ENCODE measurements at regions not wholly inside any gene's neighbourhood (a gene's known extent, or its start where the extent isn't known, plus 50 kb on each side); places are given as distances from the start of the nearest gene placed in this dataset.
"Not testable (repeated sequence)": the region's sequence is repeated elsewhere in the genome, so short reads cannot be mapped to it uniquely, and the experiment has no call there.

DNA sequence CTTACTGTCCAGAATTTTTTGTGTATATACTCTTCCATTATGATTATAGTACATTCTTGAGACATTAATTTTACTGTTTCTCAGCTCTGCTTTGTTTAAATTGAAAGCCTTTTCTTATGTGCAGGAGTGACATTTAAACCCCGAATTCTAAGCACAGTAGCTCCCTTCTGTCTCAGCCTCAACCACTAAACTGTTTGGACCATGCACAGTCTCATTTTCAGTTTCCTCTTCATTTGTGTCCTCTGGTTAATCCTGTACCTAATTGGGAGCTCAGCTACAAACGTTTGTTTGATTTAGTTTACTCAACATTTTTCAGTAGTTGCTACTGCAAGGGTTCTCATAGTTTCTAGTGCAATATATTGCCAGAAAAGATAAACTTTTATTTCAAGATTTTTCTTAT is 206.3 kb downstream of the SLITRK5 start:
- DNase-seq (ENCODE audit: low spot score): no peak

GRCh38 chr13:87878706-87879105 is 207.5 kb downstream of the SLITRK5 start:
- no peak for DNase-seq (ENCODE audit: low spot score)

GRCh38 chr13:87884884-87885283 is 213.7 kb downstream of the SLITRK5 start:
- peak; percentile 20 for DNase-seq (ENCODE audit: low spot score)

GRCh38 chr13:87887459-87888123 is 216.4 kb downstream of the SLITRK5 start:
- DNase-seq (ENCODE audit: low spot score): no peak

GRCh38 chr13:87889254-87889653 is 218.1 kb downstream of the SLITRK5 start:
- DNase-seq (ENCODE audit: low spot score): no peak

GRCh38 chr13:87893186-87893585 is 222.0 kb downstream of the SLITRK5 start:
- no peak for DNase-seq (ENCODE audit: low spot score)

GRCh38 chr13:87894059-87894458 is 222.9 kb downstream of the SLITRK5 start:
- DNase-seq (ENCODE audit: low spot score): no peak

DNA sequence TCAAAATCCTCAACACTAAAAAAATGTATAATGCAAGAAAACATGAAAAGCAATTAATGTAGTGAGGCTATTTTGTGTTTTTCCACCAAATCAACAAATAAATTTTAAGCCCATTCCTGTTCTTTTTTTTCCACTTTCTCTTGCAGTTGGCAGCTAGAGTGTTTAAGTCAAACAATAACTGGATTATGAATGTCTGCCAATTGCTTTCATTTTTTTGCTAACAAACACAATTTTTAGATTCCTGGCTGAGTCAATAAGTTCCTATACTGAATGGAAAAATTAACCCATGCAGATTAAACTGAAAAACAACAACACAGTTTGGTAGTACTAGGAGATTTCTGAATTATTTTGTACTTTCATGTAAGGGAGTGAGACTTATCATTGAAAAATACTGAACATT is 232.4 kb downstream of the SLITRK5 start:
- DNase-seq (ENCODE audit: low spot score): no peak

- no peak for DNase-seq (ENCODE audit: low spot score)
Measured at GRCh38 chr13:87906411-87906810, 235.2 kb downstream of the SLITRK5 start.

GRCh38 chr13:87907202-87907601 is 236.0 kb downstream of the SLITRK5 start:
- DNase-seq (ENCODE audit: low spot score): no peak

DNA sequence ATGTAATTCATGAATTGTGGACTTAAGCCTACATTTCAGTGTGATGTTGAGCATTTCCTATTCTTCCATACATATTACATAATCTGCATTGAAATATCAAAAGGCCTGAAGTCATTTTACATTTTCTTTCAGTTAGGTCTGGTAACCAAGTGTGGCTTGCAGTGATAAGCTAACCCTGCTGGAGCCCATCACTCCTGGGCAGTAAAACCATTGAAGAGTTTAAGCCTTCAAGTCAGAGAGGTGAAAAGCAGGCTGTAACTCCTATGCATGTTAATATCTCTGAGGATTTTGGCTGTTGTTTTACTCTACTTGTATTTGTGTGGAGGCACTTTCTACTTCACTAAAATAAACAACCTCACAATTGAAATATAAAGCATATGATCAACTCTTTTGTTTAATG is 248.8 kb downstream of the SLITRK5 start:
- DNase-seq (ENCODE audit: low spot score): no peak

DNA sequence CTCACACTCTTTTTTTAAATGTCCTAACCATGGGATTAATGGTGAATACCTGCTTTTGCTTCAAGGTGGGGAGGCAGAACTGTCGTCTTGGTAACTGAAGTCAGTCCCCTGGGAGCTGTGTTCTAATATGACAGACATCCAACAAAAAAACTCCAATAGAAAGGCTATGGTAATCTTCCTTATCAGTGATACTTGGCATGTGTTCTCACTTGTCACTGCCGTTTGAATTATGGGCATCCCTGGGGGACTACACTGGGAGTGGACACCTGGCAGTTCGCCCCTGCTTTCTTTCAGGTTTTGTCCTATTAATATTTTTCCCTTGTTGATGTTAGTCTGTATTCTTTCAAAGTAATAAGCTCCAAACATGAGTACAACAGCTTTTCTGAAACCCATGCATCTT is 252.6 kb downstream of the SLITRK5 start:
- no peak for DNase-seq (ENCODE audit: low spot score)

DNA sequence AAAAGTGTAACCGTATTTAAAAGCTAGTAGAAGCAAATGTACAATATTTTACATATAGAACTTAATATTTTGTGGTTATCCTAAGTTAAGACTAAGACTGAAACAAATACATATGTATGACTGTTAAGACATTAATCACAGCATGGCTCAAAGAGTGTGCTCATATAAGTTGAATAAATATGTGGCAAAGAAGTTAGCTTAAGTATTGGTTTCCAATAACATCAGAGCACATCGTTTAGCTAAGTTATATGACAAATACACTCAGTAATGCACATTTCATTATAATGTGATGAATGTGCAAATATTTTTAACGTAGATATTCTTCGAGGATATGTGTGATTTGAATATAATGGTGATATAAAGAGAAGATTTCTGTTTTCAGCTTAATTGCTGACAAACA is 253.8 kb downstream of the SLITRK5 start:
- no peak for DNase-seq (ENCODE audit: low spot score)

- DNase-seq (ENCODE audit: low spot score): no peak
Measured at GRCh38 chr13:87940776-87941175, 269.6 kb downstream of the SLITRK5 start.

DNA sequence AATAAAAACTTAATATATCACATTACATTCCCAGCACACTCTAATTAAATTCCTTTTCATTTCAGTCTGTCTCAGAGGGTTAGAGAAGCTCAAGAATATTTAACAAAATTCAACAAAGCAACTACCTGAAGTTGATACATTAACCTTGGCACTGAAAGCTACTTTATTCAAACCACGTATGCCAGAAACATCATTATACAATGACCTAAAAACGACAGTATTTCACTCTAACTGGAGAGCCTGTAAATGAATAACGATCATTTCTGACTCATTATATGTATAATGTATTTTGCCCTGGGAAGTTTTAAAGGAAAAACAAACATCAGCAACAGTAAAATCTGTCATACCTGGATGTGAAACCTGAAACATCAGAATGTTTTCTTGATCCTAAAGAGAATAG is 270.1 kb downstream of the SLITRK5 start:
- DNase-seq (ENCODE audit: low spot score): no peak

- no peak for DNase-seq (ENCODE audit: low spot score)
Measured at GRCh38 chr13:87942205-87942604, 271.0 kb downstream of the SLITRK5 start.

GRCh38 chr13:87944038-87944437 is 272.9 kb downstream of the SLITRK5 start:
- DNase-seq (ENCODE audit: low spot score): no peak

DNA sequence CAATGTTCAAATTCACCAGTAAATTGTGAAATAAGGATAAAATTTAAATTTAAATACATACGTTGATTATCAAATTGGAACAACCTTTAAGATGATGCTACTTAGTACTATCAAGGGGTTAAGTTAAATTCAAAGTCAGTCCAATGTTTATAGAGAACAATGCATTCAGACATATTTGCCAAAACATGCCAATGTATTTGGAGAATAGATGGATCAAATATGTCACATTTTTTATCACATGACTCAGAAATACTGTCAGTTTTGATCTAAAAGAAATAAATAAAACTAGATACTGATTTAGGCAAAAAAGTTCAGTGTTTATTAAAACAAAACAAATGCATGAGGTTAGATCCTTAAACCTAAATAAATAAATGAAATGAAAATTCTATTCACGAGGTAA is 281.2 kb downstream of the SLITRK5 start:
- no peak for DNase-seq (ENCODE audit: low spot score)

- DNase-seq (ENCODE audit: low spot score): no peak
Measured at GRCh38 chr13:87953381-87953780, 282.2 kb downstream of the SLITRK5 start.

DNA sequence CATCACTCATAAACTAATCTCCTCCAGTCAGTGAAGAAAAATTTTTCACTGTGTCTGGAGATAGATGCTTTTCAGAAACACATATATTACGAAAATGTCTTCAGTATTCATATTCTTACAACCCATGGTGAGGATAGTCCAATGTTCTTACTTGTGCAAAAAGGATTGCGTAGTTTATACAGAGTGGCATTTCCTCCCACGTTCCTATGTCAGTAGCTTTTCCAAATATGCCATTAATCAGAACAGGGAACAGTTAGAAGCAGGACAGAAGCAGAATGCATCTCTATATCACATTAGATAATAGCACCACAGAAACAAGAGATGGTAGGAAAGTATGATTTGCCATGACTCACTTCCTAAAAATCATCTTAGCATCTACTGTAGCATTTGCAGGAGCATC is 282.9 kb downstream of the SLITRK5 start:
- DNase-seq (ENCODE audit: low spot score): peak; percentile 7

GRCh38 chr13:87961546-87961945 is 290.4 kb downstream of the SLITRK5 start:
- DNase-seq (ENCODE audit: low spot score): no peak

GRCh38 chr13:87972568-87972967 is 301.4 kb downstream of the SLITRK5 start:
- no peak for DNase-seq (ENCODE audit: low spot score)

DNA sequence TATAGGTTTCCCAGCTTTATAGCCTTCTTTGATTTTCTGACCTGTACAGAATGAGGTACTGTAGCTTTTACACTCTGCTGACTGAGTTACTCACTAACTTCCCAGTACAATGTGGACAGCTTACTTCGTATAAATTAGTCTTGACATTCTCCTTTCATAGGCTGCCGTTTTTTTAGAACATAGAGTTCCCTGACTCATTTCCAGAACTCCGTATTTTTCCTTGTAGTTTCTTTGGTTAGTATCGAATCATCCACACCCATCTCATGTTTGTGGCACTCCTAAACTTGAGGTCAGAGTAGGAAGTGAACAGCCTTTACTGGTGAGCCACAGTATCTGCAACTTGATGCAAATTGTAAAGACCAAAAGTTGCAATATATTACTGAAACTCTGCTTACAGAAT is 303.9 kb downstream of the SLITRK5 start:
- no peak for DNase-seq (ENCODE audit: low spot score)

DNA sequence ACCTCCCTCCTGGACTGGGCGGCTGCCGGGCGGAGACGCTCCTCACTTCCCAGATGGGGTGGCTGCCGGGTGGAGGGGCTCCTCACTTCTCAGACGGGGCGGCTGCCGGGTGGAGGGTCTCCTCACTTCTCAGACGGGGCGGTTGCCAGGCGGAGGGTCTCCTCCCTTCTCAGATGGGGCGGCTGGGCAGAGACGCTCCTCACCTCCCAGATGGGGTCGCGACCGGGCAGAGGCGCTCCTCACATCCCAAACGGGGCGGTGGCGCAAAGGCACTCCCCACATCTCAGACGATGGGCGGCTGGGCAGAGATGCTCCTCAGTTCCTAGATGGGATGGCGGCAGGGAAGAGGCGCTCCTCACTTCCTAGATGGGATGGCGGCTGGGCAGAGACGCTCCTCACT is 305.5 kb downstream of the SLITRK5 start:
- not testable (repeated sequence) for DNase-seq (ENCODE audit: low spot score)

GRCh38 chr13:87981416-87981815 is 310.2 kb downstream of the SLITRK5 start:
- DNase-seq (ENCODE audit: low spot score): no peak
